GM21737 (cell line): ENCODE measurements at regions not wholly inside any gene's neighbourhood (a gene's known extent, or its start where the extent isn't known, plus 50 kb on each side); places are given as distances from the start of the nearest gene placed in this dataset.
"Not testable (repeated sequence)": the region's sequence is repeated elsewhere in the genome, so short reads cannot be mapped to it uniquely, and the experiment has no call there.

Experiments
- ATAC-seq: cut with Tn5 transposase; IDR thresholded peaks from one replicate; pipeline ENCODE4 v1.9.1; 2021; ENCODE audit warnings: mild to moderate bottlenecking, moderate library complexity; ENCODE audit not compliant: unreplicated experiment

DNA sequence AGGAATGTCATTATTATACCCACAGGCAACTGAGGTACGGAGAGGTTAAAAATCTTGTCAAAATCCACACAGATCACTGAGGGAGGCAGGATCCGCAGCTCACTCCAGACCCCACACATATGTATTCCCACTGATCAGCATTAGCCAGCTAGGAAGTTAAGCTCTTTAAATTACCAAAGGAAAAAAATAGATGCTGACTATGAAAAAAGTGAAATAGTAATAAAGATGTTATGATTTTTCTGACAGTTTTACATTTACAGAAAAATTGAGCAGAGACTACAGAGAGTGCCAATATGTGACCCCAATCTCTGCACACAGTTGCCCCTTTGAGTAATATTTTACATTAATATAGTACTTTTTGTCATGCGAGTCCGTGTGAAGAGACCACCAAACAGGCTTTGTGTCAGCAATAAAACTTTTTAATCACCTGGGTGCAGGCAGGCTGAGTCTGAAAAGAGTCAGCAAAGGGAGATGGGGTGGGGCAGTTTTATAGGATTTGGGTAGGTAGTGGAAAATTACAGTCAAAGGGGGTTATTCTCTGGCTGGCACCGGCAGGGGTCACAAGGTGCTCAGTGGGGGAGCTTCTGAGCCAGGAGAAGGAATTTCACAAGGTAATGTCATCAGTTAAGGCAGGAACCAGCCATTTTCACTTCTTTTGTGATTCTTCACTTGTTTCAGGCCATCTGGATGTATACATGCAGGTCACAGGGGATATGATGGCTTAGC, 61.9 kb upstream of the NAA35 start:
- not testable (repeated sequence) for ATAC-seq

DNA sequence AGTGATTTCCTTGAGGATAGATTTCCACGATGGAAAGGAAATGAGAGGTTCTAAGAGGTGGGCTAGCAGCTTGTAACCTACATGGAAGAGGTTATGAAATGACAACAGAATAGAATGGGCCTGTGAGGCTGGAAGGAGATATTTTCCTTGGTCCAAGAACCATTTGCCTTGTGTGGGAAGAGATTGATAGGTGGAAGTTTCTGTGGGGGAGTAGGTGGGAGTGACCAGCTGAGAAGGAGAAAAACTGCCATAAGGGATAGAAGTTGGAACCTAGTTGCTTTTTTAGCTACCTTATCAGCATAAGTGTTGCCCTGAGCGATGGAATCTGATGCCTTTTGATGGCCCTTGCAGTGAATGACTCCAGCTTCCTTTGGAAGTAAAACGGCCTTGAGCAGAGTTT, 60.4 kb upstream of the NAA35 start:
- not testable (repeated sequence) for ATAC-seq

DNA sequence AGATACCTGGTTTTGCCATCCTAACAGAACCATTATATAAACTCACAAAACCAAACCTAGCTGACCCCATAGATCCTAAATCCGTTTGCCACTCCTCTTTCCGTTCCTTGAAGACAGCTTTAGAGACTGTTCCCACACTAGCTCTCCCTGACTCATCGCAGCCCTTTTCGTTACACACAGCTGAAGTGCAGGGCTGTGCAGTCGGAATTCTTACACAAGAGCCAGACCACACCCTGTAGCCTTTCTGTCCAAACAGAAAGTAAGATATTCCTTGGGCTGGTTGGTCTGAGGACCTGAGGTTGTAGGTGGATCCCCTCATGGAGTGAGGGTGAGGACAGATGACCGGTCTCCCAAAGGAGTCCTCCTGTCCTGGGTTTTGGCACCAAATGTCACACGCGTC, 56.7 kb upstream of the NAA35 start:
- ATAC-seq, result no peak

DNA sequence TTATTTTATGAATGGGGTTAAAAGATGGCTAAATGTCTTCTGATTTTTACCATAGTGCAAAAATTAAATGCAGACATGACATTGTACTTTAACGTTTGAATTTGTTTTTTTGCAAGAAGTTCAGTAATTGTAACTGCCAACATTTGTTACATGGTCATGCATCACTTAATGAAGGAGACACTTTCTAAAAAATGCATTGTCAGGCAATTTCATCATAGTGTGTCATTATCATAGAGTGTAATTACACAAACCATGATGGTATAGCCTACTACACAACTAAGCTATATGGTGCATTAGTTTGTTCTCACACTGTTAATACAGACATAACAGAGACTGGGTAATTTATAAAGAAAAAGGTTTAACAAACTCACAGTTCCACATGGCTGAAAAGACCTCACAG, 50.0 kb upstream of the NAA35 start:
- ATAC-seq, result no peak
